ENCODE measurements at regions not wholly inside any gene's neighbourhood (a gene's known extent, or its start where the extent isn't known, plus 50 kb on each side); places are given as distances from the start of the nearest gene placed in this dataset.

DNA sequence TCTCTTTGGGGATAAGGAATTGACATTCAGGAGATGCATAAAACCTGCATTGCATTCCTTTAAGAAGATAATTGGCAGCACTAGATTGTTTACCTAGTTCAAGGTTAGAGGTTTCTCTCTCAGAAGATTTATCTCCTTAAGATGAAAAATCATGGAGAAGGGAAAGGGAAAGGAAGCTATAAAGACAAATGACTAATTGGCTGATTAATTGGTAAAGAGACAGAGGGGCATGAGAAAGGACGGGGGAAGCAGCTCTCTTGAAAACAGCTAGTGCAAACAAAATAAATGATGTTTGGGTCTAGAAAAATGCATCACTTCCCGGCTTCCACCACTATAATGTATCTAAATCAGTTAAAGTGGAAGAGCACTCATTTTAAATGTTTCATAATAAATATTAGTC, 941.2 kb downstream of the XPNPEP1 start:
- no peaks in the 10 kb centered on the region for H3K27me3 ChIP-seq (ENCODE audit: control insufficient read depth, insufficient read depth, low read length)
- H3K14ac ChIP-seq (replicated peaks; ENCODE audit: low read depth, low read length), result no peak overlapping the region
- WGBS, 2 experiments (ENCODE audit: extremely low coverage in 2 of 2, insufficient read length in 1 of 2), result no CpG with 5 or more reads among the region's 2 CpGs
- H2BK120ac ChIP-seq (ENCODE audit: low read depth, low read length), result no peak overlapping the region
- ATAC-seq (ENCODE audit: low read depth) (no peak), DNase-seq (no peak)
- H4K5ac ChIP-seq (ENCODE audit: low read depth, low read length), result no peak overlapping the region
- H4K20me1 ChIP-seq (ENCODE audit: insufficient read depth, low read length), result no peaks in the 10 kb centered on the region
- no peak overlapping the region for H2BK5ac ChIP-seq (ENCODE audit: low read depth, low read length, poor library complexity, severe bottlenecking)
- TF ChIP-seq RFX5 (IDR thresholded peaks at IDR 0.05; ENCODE audit: low read depth, low read length) (no peak), CHD1 (IDR thresholded peaks at IDR 0.05; ENCODE audit: low read depth, low read length) (no peak), SMC3 (IDR thresholded peaks at IDR 0.05; ENCODE audit: low read depth, low read length) (no peak), MAZ (IDR thresholded peaks at IDR 0.05; ENCODE audit: borderline replicate concordance, low read depth, low read length) (no peak), RCOR1 (IDR thresholded peaks at IDR 0.05; ENCODE audit: insufficient replicate concordance, low read length) (no peak), RAD21 (IDR thresholded peaks at IDR 0.05; ENCODE audit: low read length) (no peak), POLR2A (IDR thresholded peaks at IDR 0.05; ENCODE audit: low read depth, low read length) (no peak), NFE2L2 (IDR thresholded peaks at IDR 0.05; ENCODE audit: low read depth, low read length) (no peak), MAFK (IDR thresholded peaks at IDR 0.05; ENCODE audit: low read depth, low read length) (no peak), FOS (IDR thresholded peaks at IDR 0.05; ENCODE audit: low read depth, low read length) (no peak), BHLHE40 (IDR thresholded peaks at IDR 0.05; ENCODE audit: low read depth, low read length) (no peak), CEBPB (IDR thresholded peaks at IDR 0.05; ENCODE audit: low read depth, low read length) (no peak)
- H3K4ac ChIP-seq (ENCODE audit: low read depth, low read length), result no peak overlapping the region
- H3K56ac ChIP-seq (ENCODE audit: extremely low read depth, insufficient read depth, low read length), result no peak overlapping the region
- H4K91ac ChIP-seq (ENCODE audit: insufficient read depth, low read depth, low read length), result no peak overlapping the region
- no peak overlapping the region for H2AK9ac ChIP-seq (replicated peaks; ENCODE audit: low read depth, low read length, poor library complexity)
- H3K27ac ChIP-seq (ENCODE audit: insufficient read depth, low read length), result no peak overlapping the region
- H3K4me3 ChIP-seq (ENCODE audit: insufficient read depth, low read depth, low read length), result no peak overlapping the region
- CTCF ChIA-PET, result no interaction called here
- no peaks in the 10 kb centered on the region for H3K36me3 ChIP-seq (ENCODE audit: control insufficient read depth, insufficient read depth, low read length)
- intact Hi-C loops (cut with micrococcal nuclease), result no loop called here
- H3K9me1 ChIP-seq (ENCODE audit: insufficient read depth, low read length), result no peaks in the 10 kb centered on the region
- POLR2A ChIA-PET (ENCODE audit: unreplicated experiment), result no interaction called here
- no peak overlapping the region for H2AFZ ChIP-seq (replicated peaks; ENCODE audit: low read length, poor library complexity)
- dilution Hi-C loops (cut with HindIII; ENCODE audit: low sequenced_read_pairs, unreplicated experiment), result no loop called here
- no peak overlapping the region for H2AK5ac ChIP-seq (ENCODE audit: low read depth, low read length)
- H3K4me2 ChIP-seq (ENCODE audit: low read depth, low read length), result no peak overlapping the region
- no peak overlapping the region for H3K9ac ChIP-seq (ENCODE audit: low read depth, low read length)
- peaks cover 3% of the 10 kb centered on the region; the same call in 1 of the 2 replicates for H3K9me3 ChIP-seq (ENCODE audit: control insufficient read depth, insufficient read depth, low read length)
- no peaks in the 10 kb centered on the region for H3K79me1 ChIP-seq (ENCODE audit: low read depth in 1 of 2, low read length in 2 of 2)
- H3K23ac ChIP-seq (ENCODE audit: low read depth, low read length), result no peak overlapping the region
- no TSS peak for BruUV-seq (replicated peaks)
- H3K18ac ChIP-seq (ENCODE audit: low read depth, low read length), result no peak overlapping the region
- no peak overlapping the region for H2BK20ac ChIP-seq (ENCODE audit: low read depth, low read length)
- no peak overlapping the region for H4K8ac ChIP-seq (ENCODE audit: low read depth in 2 of 2, low read length in 2 of 2)
- no peak overlapping the region for H2BK15ac ChIP-seq (ENCODE audit: low read depth, low read length)
- in situ Hi-C loops (cut with MboI; ENCODE audit: low sequenced_read_pairs), result no loop called here
- no peaks in the 10 kb centered on the region for H3K4me1 ChIP-seq (ENCODE audit: control insufficient read depth, insufficient read depth, low read length)

All from IMR-90 (cell line).